ENCODE measurements at regions not wholly inside any gene's neighbourhood (a gene's known extent, or its start where the extent isn't known, plus 50 kb on each side); places are given as distances from the start of the nearest gene placed in this dataset.

DNA sequence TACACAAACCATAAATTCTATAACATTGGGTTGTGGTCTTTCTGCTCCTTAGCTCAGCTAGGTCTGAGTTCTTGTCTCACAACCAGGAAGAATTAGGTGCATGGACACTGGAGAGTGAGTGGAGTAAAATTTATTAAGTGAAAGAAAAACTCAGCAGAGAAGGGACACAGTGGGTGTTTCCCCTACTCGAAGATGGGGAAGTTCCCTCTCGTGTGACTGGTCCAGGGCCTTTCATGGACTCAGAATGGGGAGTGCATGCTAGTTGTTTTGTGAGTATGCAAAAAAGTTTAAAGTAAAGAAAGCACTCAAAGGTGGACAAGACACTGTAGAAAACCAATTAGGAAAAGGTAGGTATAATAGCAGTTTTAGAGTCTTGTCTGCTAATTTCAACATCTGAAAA, 215.5 kb upstream of the RORA start:
- no peak for DNase-seq (ENCODE audit: low read depth)
- no peak overlapping the region for H3K4me3 ChIP-seq (ENCODE audit: low read depth, low read length)

DNA sequence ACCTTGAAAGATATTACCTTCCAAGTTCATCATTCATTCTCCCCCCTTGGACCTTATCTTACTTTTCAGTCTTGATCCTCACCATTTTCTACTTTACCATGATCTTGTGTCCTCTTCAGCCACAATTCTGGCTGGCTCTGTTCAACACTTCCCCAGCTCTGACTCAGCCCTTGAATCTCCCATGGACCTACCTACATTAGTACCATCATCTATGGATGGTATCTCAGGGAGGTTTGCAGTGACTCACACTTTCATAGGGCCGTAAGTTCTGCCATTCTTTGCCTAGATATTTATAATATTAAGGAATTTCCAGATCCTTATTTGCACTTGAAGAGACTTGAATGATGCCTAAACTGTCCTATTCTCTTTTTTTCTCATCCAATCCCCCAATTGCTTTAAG, 213.7 kb upstream of the RORA start:
- no peak for DNase-seq (ENCODE audit: low read depth)

DNA sequence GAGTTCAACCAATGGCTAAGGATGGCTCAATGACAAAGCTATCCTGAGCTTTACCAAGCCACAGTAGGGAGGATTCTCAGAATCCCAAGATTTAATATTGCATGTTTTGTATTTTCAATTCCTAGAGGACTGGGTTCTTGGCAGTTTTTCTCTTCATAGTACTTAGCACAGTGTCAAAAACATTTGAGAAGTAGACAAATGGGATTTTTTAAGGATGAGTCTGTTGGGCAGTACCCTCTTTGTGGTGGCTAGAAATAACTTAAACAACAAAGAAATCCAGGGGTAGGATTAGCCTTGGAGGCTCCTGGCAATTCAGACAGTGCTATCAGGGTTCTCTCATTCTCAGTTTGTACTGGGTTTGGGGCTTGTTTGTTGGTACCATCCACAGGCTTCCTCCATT, 212.8 kb upstream of the RORA start:
- no peak for DNase-seq (ENCODE audit: low read depth)
- H3K4me3 ChIP-seq (ENCODE audit: low read depth, low read length), result no peak overlapping the region

More for the DNA sequence above, 213.7 kb upstream of the RORA start:
- H3K4me3 ChIP-seq (ENCODE audit: low read depth, low read length), result no peak overlapping the region

DNA sequence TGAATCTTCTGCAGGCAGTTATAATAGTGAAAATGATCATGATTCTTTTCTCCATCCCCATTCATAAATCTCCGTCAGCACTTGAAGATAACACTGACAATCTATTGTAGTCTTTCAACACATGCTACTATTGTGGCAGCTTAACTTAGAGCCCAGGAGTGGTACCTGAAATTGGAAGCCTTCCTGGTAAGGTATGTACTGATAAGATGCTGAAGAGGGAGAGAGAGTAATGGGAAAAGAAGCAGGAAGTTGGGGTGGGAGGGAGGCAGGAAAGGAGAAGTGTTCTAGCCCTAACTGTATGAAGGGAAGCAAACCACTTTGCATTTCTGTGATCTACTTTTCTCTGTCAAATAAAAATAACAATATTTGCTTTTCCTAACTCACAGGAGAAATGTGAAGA, 197.4 kb upstream of the RORA start:
- DNase-seq (ENCODE audit: low read depth), result no peak
- no peak overlapping the region for H3K4me3 ChIP-seq (ENCODE audit: low read depth, low read length)

DNA sequence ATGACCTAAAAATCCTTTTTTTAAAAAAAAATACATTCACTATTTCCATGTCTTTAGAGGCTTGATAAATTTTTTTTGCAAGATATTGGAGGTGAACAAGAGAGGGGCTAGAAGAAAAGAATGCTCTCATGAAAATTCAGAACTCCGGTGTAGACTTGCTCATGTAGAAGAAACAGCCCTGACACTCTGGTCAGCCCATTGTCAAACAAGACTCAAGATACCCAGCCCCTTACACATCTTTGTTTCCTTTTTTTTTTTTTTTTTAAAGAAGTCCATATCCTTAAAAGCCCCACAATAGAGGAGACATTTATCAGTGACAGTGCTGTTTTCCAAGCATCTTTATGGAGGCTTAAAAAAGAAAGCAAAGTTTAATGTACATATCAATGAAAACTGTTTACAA, 196.8 kb upstream of the RORA start:
- H3K4me3 ChIP-seq (ENCODE audit: low read depth, low read length), result no peak overlapping the region
- no peak for DNase-seq (ENCODE audit: low read depth)

DNA sequence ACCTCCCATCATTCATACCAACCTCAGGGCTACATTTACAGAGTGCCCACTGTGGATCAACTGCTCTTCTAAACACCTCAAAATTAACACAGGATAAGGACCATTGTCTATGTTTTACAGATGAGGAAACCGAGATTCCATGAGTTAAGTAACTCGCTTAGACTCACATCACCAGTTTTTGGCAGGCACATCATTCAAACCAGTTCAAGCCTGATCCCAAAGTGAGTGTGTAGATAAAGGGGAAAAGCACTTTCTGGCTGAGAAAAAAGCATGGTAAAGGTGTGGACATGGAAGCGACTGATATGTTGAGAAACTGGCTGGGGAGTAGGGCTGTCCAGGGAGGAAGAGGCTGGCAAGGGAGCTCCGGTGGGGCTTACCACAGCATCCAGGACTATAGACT, 193.7 kb upstream of the RORA start:
- no peak for DNase-seq (ENCODE audit: low read depth)
- no peak overlapping the region for H3K4me3 ChIP-seq (ENCODE audit: low read depth, low read length)

DNA sequence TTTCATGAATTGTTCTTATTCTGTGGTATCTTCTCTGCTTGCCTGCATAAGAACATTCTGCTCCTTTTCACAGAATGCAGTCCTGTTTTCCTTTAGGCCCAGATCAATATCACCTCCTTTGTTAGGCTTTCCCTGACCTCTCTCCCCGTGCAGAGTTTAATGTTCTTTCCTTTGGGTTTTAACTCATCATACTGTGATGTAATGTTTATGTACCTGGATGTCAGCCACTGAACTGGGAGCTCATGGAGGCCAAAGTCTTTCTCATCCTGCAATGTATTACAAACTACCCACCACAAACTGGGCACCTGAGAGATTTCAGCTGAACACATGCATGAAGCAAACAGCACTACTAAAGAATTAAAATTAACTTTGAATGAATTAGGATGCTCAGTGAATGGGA, 192.8 kb upstream of the RORA start:
- no peak overlapping the region for H3K4me3 ChIP-seq (ENCODE audit: low read depth, low read length)
- peak; percentile 26 for DNase-seq (ENCODE audit: low read depth)

DNA sequence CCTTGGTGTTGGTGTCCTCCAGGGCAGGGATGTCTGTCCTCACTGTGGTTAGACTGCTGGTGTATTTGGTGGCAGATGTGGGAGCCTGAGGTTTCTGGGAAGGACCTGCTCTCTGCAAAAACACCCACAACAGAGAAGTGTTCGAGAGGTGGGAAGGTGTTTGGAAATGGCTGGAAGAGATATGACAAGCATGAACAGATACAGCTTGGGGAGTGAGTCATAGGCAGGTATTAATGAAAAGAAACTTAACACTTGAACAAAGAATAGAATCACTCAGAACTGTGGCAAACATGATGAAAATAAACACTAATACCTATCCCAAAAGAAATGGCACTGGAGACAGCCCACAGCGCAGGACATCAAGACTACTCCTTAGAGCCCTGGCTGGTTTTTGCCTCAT, 192.4 kb upstream of the RORA start:
- no peak for DNase-seq (ENCODE audit: low read depth)
- no peak overlapping the region for H3K4me3 ChIP-seq (ENCODE audit: low read depth, low read length)

DNA sequence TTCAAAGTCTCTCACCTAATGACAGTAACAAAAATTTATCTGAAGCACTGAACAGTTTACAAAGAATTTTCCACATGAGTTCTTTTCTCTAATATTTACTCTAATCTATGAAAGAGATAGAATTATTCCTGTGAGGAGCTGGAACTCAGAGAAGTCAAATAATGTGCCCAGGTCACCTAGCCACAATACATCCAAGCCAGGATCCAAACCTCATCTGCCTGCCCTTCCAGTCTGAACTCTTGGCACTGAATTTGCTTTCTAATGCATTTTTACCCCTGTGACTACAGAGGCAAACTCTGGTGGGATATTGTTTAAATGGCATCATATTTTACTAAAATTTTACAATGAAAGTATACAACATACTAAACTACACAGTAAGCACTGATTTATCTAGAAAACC, 191.4 kb upstream of the RORA start:
- DNase-seq (ENCODE audit: low read depth), result no peak
- no peak overlapping the region for H3K4me3 ChIP-seq (ENCODE audit: low read depth, low read length)

DNA sequence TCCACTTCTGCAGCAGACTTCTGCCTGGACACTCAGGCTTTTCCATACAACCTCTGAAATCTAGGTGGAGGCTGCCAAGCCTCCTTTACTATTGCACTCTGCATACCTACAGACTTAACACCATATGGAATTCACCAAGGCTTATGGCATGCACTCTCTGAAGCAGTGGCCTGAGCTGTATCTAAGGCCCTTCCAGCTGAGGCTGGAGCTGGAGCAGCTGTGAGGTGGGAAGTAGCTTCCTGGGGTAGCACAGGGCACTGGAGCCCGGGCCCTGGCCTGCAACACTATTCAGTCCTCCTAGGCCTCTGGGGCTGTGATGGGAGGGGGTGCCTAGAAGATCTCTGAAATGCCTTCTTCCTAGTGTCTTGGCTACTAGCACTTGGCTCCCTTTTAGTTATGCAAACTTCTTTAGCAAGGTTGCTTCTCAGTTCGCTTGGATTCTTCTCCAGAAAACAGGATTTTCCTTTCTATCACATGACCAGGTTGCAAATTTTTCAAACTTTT, 186.6 kb upstream of the RORA start:
- H3K4me3 ChIP-seq (ENCODE audit: low read depth, low read length), result no peak overlapping the region
- DNase-seq (ENCODE audit: low read depth), result no peak

DNA sequence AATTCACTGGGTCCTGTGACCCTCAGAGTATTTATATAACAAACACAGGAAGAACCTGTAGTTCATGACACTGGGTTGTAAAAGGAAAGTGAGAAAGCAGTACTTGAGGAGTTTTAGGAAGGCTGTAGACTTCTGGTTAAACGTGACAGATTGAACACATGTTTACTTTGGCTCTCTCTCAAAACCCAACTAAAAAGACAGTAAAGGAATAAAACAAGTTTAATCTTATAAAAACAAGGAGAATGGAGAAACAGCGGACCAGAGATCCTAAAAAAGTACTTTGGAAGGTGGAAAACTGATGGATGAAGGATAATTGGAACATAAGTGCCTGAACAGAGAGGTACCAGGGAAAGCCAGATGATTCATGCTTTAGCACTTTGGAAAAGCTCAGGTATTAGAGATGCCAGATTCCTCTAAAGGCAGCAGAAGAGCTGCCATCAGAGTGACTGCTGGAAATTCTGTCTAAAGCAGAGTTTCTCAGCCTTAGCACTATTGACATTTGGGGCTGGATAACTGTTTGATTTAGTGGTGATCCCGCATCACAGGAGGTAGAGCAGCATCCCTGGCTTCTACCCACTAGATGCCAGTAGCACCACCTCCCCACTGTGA, 182.9 kb upstream of the RORA start:
- DNase-seq (ENCODE audit: low read depth), result no peak
- no peak overlapping the region for H3K4me3 ChIP-seq (ENCODE audit: low read depth, low read length)

DNA sequence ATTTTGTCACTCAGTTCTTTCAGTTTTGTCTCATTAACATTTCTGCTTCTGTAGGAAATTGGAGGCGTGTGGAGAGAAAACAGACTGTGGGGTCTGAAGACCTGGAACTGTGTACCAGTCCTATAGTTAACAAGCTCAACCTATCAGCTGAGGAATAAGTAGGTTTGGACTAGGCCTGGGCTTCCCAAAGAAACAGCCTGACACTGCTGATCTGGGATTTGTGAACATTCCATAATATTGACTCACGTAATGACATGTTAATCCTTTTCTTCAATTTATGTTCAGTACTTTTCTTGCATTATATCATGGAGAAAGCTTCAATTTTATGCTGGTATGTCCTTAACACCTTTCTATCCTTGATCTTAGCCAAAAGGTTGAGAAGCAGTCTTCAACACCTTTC, 181.6 kb upstream of the RORA start:
- no peak overlapping the region for H3K4me3 ChIP-seq (ENCODE audit: low read depth, low read length)
- no peak for DNase-seq (ENCODE audit: low read depth)

DNA sequence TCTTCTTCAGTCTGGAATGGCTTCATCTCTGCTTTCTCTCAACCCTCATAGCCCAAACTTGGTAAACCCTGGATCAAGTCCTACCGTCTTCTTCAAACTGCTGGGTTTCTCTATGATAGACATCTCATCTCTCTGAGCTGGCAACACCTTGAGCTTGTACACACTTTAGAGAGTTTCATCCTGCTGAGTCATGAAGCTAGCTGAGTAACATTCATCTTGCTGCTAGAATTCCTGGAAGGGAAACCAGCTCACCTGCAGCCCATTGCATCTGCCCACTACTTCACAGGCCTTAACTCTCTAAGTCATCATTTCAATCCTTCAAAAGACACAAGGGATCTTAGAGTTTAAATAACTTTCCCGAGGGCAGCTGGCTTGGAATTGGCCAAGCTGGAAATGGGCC, 175.5 kb upstream of the RORA start:
- no peak overlapping the region for H3K4me3 ChIP-seq (ENCODE audit: low read depth, low read length)
- DNase-seq (ENCODE audit: low read depth), result no peak

DNA sequence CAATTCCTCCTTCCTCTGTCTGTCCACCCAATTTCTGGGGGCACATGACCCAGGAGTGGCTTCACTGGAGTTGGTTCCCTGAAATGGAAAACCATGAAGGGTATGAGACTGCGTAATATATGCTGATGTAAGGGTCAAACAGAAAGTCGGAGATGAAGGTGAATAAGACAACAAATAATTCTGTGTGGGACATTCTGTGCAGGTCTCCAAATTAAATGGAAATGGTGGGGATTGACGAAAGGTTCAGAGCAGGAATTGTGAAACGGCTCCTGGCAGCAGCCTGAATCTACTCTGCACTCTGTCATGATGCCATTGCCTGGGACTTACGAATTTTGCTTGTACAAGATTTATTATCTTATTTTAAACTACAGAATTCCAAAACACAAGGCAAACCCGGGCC, 174.8 kb upstream of the RORA start:
- no peak overlapping the region for H3K4me3 ChIP-seq (ENCODE audit: low read depth, low read length)

DNA sequence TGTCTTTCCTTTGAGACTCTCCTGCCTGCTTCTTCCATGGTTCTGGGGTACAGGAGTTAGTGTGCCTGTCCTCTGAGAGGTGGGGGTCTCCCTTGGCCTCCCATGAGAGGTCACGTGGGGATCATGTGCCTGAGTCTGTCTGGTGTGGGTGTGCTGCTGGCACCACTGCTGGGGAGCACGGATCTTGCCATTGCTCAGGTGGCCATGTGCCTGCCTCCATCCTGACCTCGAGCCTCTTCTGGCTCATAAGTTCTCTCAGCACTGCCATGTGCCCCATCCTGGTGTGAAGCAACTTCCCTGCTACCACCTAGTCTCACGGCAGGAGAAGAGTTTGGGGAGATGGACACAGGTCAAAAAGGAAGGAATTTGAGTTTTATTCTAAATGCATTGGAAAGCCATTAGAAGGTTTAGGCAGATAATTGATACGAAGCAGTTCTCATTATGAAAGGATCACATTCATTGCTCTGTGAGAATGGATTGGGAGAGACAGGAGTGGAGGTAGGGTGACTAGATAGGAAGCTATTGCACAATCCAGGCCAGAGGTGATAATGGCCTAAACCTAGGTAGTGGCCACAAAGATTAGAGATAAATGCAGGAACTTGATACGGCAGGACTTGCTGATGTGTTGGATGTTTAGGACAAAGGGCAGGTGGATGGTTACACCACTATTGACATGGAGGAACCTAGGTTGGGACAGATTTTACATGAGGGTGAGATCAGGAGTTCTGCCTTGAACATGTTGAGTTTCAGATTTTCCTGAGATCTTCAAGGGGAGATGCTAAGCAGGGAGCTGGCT, 173.0 kb upstream of the RORA start:
- no peak for DNase-seq (ENCODE audit: low read depth)
- no peak overlapping the region for H3K4me3 ChIP-seq (ENCODE audit: low read depth, low read length)

More for the DNA sequence above, 174.8 kb upstream of the RORA start:
- DNase-seq (ENCODE audit: low read depth), result no peak

DNA sequence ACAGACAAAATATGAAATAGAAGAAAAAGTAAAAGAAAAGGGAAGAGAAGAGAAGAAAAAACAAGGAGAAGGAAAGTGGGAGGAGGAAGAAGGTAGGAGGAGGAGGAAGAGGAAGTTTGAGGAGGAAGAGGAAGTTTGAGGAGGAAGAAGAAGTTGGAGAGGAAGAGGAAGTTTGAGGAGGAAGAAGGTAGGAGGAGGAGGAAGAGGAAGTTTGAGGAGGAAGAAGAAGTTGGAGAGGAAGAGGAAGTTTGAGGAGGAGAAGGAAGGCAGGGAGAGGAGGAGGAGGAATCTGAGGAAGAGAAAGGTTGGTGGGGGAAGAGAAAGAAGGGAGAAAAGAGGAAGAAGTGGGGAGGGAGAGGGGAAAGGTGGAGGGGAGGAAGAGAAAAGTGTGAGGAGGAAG, 169.2 kb upstream of the RORA start:
- no peak for DNase-seq (ENCODE audit: low read depth)
- no peak overlapping the region for H3K4me3 ChIP-seq (ENCODE audit: low read depth, low read length)

DNA sequence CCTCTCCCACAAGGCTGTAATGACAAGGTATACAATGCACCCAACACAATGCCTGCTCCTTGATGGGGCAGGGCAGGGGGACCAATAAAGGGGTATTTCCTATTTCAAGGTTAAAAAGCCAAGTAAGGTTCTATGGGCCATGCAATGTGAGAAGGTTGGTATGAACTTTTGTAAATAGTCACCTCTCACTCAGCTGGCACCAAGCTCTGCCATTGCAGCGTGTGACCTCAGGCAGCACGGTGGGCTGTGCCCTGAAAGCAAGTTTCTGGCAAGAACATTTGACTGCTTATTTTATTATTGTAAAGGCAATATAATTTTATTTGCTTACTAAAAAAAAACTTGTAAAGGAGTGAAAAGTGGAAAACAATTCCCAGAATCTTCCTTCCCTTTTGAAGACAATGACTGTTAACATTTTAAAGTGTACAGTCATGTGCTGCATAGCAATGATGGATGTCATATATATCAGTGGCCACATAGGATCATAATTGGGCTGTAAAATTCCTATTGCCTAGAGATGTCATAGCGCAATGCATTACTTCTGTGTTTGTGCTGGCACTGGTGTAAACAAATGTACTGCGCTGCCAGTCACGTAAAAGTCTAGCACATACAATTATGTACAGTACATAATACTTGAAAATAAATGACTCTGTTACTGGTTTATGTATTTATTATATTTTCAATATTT, 167.3 kb upstream of the RORA start:
- DNase-seq (ENCODE audit: low read depth), result no peak
- no peak overlapping the region for H3K4me3 ChIP-seq (ENCODE audit: low read depth, low read length)

DNA sequence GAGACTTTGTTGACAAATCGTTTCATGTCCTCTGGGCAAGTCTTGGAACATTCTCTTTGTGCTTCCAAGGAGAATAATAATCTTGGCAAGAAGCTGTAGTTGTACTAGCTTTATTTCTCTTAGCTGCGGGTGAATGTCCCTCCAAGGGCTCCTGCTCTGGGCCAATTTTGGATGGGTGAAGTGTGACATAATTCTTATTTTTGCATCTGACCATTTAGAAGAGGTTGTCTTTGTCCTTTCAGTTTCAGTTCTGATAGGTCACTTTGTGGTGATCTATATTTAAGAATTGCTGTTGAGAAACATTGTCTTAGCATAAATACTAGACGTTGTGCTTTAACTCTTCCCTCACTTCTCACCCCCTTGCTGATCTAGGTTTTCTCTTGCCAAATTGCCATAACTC, 164.8 kb upstream of the RORA start:
- H3K4me3 ChIP-seq (ENCODE audit: low read depth, low read length), result no peak overlapping the region
- DNase-seq (ENCODE audit: low read depth), result peak; percentile 18

DNA sequence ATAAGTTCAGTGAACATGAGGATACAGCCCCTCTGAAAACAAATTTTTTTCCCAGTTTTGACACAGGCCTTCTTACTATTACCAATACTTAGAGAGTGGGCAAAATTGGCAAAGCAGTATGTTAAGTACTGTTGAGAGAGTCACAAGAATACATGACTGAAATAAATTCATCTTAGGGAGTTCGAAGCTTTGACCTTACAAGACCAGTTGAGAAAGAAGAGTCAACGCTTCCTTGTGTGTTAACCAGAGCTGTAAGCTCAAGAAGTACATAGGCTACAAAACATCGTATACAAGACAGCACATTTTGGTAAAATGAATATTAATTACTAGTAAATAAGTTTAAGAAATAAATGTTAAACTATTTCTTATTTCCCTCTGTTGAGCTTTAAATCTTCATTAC, 164.4 kb upstream of the RORA start:
- no peak for DNase-seq (ENCODE audit: low read depth)
- H3K4me3 ChIP-seq (ENCODE audit: low read depth, low read length), result no peak overlapping the region

DNA sequence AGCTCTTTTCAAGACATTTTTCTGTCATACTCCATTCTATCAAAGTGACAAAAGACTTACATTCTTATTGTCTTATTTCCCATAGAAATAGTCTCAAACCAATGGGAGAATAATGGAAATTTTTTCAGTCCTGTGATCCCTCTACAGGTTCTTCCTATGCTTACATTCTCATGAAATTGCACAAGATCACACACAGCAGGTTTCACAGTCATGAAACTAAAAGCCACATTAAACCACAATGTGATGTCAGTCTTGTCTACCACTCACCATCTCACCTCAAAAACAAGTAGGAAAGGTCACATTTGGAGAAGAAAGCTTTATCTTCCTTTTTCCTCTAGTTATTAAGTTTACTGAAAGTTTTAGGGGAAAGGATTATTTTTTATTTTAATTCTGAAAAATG, 161.0 kb upstream of the RORA start:
- H3K4me3 ChIP-seq (ENCODE audit: low read depth, low read length), result no peak overlapping the region
- peak; percentile 43 for DNase-seq (ENCODE audit: low read depth)

Data from skeletal muscle cell (primary cell).